ENCODE measurements at regions not wholly inside any gene's neighbourhood (a gene's known extent, or its start where the extent isn't known, plus 50 kb on each side); places are given as distances from the start of the nearest gene placed in this dataset.
"Not testable (repeated sequence)": the region's sequence is repeated elsewhere in the genome, so short reads cannot be mapped to it uniquely, and the experiment has no call there.

DNA sequence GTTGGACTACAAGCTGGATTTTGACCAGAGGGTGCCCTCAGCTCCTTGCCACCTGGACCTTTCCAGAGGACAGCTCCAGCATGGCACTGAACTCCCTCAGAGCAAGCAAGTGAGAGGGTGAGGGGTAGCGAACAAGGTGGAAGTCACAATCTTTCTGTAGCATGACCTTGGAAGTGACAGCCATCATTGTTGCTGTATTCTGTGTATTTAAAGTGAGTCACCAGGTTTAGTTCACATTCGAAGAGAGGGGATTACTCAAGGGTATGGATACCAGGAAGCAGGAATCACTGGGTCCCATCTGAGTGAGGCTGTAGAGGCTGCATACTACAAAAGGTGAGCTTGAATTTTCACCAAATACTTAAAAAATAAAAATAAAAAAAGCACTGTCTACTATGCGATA is 280.0 kb upstream of the SPTLC3 start:
- DNase-seq = no peak

DNA sequence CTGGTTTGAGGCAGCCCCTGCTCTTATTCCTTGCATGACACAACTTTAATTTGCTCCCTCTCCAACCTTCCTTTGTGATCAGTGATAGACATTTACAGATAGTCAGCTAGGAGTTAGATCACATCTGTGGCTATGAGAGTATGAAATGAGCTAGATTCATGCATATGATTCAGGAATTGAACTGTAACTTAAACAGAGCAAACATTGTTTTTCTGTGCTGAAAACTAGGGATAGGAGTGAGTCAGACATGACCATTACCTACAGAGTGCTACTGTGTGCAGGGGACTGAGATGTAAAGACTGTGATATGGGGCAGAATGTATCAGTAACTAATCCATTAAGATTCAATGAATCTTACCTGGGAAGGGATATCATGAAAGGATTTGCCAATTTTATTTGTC is 279.4 kb upstream of the SPTLC3 start:
- DNase-seq = no peak

DNA sequence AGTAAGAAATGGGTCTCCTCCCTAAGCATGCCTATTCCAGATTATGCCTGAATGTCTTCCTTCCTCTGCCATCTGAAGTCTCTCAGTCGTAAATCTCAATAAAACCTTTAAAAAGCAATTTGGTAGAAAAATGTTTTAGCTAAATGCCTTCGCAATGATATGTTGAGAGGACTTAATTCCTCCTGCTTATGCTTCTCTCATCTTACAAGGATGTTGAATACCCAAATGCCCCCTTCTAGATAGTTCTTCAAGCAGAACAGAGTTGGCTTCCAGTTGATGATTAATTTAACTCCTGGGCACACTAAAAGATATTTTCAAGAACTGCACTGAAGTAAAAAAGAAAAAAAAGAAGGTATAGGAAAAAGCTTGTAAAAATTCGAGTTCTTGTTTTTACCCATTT is 275.0 kb upstream of the SPTLC3 start:
- no peak for DNase-seq

DNA sequence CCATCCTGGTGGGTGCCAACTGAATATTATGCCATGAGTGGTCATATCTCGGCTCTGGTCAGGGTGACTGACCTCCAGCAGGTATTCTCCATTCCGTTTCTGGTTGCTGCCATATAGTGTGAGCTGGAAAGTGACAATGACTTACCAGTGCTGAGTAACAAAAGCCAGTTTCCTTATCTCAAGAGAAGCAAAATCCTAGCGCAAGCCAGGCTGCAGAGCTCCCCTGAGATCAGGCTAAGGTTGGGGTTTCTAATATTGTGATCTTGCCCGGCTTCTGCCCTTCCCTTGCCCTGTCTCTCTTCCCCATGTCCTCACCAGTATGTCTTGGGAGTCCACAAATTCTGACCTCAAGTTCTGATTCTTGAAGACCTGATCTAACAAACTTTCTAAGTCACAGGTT is 271.3 kb upstream of the SPTLC3 start:
- DNase-seq = no peak

DNA sequence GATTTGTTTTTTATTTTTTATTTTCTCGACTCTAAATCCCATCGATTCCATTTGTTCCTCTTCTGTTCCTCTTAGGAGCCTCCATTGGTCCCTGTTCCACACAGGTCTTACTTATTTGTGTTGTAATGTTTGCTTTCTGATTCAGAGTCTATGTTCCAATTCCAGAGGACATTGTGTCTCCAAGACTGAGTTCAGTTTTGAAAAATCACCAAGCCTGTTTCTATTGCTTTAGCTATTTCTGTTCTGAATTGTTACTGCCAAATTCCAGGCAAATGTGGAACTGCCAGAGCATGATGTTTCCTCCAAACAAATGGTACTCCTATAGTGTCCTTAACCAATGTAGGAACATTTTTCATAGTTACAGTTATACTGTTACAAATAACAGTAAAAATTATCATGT is 270.9 kb upstream of the SPTLC3 start:
- DNase-seq = peak in 2 of 58 donors; percentile 3 to 36

DNA sequence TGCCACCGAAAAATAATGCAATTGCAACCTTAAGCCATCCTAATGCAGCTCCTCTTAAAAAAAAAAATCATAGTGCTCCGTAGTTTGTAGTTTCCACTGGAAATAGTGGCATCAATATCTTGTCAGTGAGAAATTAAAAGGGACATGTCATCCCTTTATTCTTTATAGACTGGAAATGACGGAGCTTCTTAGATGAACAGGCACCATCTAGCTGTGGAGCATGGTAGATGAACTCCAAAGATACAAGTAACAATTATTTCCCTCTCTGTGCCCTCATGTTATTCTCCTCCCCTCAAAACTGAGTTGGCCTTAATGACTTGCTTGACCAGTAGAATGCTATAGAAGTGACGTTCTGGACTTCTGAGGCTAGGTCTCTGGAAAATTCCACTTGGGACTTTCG is 268.1 kb upstream of the SPTLC3 start:
- DNase-seq = no peak

DNA sequence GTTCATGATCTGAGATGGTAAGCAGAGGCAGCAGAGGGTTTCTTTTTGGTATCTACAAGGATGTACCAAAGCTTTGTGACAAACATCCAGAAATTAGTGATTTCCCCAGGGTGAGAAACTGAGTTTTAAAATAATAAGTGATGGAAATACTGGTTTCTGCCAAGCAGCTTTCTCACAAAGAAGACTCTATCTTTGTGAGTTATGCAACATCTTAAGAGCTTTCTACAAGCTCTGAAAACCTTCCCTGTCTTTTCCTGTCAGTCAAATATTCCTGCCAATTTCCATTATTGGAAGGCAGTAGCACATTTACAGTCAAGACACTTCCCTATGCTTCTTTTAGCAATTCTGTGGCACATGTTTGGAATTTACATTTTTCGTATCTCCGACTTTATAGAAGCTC is 264.7 kb upstream of the SPTLC3 start:
- no peak for DNase-seq

DNA sequence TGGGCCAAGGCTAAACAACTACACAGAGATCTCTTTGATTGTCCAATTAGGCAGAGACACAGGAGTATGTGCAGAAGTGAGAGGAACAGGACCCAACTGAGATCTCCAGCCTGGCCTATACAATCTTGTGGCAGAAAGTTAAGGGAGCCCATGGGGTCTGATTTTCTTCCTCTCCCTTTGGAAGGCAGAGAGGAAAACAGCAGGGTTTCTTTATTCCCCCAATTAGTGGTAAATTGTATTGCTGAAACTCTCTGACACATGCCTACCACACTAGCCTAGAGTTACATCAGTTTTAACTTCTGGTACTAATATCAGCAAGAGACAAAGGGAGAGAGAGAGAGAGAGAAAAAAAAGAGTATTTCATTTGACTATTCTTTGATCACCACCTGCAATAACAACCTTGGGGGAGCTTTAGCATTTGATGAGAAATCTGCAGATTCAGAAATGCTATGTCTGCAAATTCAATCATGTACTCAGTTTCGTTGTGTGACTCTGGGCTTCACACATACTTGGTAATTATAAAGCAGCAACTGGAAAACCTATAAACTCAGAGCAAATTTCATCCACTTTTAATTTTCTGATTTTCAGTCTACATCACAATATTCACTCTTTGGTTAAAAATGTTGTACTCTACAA is 260.3 kb upstream of the SPTLC3 start:
- no peak for DNase-seq

DNA sequence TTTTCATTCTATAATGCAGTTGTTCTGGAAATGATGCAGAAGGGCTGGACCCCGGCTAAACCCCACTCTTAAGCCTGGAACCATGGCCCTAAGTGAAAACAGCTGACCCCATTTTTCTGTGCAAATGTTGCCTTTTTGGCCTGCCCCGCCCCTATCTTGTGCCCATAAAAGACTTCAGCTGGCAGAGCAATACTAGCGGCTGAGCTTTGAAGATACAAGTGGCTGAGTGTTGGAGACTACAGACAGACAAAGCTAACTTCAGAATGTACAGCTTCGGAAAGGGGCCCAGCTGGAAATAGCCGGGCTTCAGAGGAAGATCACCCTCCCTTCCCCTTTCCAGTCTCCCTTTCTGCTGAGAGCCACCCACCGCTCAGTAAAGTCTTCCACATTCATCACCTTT is 258.6 kb upstream of the SPTLC3 start:
- no peak for DNase-seq

DNA sequence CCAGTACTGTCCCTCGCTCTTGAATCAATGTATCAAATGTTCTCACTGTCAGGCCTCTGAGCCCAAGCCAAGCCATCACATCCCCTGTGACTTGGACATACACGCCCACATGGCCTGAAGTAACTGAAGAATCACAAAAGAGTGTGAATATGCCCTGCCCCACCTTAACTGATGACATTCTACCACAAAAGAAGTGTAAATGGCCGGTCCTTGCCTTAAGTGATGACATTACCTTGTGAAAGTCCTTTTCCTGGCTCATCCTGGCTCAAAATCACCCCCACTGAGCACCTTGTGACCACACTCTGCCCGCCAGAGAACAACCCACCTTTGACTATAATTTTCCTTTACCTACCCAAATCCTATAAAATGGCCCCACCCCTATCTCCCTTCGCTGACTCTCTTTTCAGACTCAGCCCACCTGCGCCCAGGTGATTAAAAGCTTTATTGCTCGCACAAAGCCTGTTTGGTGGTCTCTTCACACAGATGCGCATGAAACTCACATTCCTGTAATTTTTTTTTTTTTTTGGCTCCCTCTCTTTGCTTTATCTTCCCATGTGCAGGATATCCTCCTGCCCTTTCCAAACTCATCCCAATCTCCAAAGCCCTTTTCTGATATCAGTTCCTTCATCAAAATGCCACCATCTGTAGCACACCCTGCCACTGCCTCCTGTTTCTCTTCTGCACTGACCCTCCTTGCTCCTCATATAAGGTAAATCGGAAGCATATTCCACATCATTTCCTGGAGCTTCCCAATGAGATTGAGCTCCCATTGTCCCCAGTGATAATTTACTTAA is 255.7 kb upstream of the SPTLC3 start:
- not testable (repeated sequence) for DNase-seq

DNA sequence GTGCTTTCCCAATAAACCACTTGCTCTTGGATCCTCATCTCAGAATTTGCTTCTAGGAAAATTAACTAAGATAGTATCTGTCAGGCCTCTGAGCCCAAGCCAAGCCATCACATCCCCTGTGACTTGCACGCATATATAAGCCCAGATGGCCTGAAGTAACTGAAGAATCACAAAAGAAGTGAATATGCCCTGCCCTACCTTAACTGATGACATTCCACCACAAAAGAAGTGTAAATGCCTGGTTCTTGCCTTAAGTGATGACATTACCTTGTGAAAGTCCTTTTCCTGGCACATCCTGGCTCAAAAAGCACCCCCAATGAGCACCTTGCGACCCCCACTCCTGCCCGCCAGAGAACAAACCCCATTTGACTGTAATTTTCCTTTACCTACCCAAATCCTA is 255.0 kb upstream of the SPTLC3 start:
- not testable (repeated sequence) for DNase-seq

DNA sequence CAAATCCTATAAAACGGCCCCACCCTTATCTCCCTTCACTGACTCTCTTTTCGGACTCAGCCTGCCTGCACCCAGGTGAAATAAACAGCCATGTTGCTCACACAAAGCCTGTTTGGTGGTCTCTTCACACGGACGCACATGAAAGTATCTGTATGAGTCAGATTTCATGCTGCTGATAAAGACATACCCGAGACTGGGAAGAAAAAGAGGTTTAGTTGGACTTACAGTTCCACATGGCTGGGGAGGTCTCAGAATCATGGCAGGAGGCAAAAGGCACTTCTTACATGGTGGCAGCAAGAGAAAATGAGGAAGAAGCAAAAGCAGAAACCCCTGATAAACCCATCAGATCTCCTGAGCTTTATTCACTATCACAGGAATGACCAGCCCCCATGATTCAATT is 249.3 kb upstream of the SPTLC3 start:
- not testable (repeated sequence) for DNase-seq

DNA sequence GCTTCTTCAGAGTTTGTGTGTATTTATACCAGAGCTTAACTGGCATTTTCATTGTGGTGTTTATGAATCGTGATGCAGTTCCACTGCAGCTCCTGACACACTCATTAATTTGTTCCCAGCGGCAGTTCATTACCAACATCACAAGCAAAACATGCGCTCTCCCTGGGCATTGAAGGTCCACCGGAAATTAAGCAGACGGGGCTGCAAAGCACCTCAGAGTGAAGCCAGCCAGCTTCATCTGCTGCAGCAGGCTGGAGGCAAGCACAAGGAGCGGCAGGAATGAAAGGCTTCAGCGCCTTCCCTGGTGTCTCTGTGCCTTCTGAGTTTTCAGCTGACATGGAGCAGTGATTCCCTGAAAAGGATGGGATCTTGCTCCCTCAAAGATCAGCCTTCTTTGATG is 246.0 kb upstream of the SPTLC3 start:
- DNase-seq = peak in 17 of 58 donors; percentile 1 to 38 (median 4)

DNA sequence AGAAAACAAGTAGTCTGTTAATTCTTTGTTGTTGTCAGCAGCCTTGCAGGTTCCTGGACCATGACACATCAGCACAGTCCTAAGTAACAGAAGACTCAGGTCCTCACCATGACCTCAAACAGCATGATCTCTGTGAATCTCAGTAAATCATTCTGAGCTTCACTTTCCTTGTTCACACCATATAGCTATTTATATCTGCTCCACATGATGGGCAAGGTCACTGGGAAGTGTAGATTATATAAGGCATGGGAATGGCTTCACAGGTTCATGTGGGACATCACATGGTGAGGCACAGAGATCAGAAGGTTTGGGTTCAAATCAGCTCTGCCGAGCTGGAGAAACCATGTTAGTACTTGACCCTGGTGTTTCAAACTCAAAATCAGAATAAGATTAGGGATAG is 245.4 kb upstream of the SPTLC3 start:
- DNase-seq = no peak

DNA sequence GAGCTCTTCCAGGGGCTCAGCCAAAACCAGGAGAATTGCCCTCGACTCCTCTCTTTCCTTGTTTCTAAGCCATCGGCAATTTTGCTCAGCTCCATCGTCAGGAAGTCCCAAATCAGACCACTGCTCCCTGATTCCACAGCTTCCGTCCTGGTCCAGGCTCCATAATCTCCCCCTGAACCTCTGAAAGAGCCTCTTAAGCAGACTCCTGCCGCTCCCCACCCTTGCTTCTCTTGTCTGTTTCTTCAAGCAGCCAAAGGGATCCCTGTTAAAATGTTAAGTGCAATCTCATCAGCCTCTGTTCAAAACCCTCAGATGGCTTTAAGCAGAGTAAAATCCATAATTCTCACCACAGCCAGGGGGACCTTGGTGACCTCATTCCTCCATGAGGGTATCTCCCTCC is 244.7 kb upstream of the SPTLC3 start:
- DNase-seq = no peak

DNA sequence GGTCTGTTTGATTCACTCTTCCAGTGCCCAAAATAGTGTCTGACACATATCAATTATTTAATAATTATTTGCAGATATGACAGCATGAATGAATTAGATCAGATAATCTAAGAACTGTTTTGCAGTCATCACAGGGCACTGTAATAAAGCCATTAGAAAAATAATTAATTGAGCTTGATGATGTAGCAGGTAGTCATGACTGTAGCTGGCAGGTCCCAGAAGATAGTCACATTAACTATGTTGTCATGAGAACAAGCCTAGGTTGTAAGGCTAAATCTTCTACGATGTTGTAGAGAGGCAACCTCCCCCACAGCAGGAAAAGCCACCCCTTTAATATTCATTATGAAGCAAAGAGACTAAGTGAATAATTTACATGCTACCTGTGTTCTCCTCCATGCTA is 243.9 kb upstream of the SPTLC3 start:
- no peak for DNase-seq

DNA sequence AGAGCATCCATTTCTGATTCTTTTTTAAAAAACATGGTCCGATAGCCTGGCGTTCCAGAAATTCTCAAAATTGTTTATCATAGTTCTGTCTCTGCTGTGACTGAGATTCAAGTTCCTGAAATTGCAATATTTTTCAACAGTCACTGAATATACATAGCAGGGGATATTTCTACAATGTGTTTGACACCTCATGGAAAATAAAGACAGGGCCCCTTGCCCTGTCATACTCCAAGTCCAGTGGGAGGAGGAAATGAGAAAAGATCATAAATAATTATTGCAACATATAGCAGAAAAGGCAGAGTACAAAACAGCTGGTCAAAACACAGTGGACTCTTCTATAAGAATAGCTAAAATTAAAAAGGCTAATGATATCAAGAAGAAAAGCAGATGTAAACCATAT is 234.8 kb upstream of the SPTLC3 start:
- no peak for DNase-seq

DNA sequence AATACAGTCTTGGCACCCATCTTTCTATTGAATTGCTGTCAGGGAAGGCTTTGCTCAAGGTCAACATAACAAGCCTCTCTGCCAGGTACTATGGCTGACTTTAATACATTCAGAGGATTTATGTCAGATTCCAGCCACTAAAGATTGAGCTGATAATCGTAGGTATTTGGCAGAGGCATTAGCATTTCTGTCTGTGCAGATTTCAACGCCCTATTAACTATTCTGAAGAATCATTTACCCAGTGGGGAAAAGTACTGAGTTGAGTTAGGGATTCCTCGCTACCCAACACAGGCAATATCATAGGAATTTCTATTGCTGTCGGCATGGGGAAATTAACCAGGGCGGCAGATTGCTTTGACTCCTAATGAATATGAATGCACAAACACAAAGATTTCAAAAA is 233.7 kb upstream of the SPTLC3 start:
- no peak for DNase-seq

DNA sequence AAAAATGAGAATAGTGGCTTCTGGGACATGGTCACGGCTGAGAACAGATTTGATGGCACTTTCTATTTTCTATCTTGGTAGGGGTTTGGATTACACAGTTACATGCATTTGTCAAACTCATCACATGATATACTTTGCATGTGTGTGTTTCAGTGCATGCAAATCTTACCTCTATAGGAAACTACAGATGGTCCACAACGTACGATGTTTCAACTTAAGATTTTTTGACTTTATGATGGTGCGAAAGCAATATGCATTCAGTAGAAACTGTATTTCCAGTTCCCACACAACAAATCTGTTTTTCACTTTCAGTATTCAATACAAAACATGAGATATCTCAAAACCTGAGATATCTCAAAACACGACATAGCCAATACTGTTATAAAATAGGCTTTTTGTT is 231.8 kb upstream of the SPTLC3 start:
- no peak for DNase-seq

DNA sequence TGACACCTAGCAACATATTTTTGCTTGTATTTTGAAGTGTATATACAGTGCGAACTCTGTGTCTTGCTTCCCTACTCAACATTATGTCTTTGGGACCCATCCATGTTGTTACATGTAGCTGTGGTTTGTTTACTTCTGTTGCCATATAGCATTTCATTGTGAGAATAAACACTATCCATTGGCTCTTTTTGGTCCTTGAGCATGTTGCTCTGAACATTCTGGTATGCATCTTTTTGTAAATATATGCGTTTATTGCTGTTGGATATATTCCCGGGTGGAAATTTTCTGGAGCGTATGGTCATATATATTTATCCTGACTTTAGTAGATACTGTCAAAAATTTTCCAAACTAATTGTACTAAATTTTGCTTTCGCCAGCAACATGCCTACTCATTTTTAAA is 222.5 kb upstream of the SPTLC3 start:
- DNase-seq = no peak

DNA sequence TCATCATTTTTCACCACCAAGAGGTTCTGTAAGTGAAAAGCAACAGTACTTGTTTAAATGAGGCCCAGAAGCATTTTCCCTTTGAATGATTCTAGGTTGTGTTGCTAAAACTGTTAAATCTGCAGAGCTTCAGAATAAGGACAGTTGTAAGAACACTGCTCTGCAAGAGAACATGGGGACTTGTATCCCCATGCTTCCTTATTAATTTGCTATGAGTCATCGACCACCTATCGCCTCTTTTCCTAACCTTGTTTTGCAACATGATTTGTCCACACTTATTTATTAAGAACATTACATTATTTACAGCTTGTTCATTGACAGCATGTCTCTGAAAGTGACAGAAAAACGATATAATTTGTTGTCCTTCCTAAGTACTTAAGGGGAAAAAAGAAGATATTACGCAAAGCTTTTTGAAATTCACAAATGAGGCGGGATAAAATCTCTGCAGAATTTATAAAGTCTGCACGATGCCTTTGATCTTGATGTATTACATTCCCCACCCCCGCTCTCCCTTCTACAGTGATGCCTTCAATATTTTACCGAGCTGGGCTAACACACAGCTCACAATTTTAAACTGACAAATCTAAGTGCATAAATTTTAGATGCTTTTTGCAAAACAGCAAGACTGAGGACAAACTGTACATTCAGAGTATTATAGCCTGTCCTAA is 220.0 kb upstream of the SPTLC3 start:
- DNase-seq = no peak

DNA sequence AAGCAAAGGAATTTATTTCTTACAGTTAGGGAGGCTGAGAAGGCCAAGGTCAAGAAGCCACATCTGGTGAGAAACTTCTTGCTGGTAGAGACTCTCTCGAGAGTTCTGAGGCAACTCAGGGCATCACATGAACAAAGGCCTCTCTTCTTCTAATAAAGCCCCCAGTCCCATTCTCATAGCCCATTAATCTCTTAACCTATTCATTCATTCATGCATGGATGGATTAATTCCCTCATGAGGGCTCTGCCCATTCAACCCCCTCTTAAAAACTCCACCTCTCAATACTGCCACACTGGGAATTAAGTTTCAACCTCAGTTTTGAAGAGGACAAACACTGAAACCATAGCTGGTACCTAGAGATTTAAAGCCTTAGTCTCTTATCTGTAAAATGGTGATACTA is 217.9 kb upstream of the SPTLC3 start:
- no peak for DNase-seq

DNA sequence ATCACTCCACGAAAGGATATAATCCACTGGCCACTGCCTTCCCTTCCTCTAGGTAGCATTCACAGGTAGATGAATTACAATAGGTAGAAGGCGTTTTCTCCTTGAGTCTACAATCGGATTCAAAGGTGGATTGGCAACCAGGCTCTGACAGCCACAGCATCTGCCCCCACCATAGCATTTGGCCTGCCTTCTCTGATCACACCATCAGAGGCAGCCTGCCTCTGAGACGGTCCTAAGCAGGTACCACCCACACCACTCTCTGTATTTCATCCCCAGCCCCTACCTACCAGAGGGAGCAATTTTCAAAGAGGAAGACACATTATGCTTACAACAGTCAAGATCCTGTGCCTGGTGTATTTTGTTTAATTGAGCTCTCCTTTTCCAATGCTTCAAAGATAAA is 210.5 kb upstream of the SPTLC3 start:
- DNase-seq = no peak

Data from anterior cingulate cortex (tissue), 58 donors.